IMR-90 (cell line): ENCODE measurements at regions not wholly inside any gene's neighbourhood (a gene's known extent, or its start where the extent isn't known, plus 50 kb on each side); places are given as distances from the start of the nearest gene placed in this dataset.

Experiments used
- BHLHE40 ChIP-seq: fragments of 150-350 bp; IDR thresholded peaks from 2 replicates; pipeline ENCODE4 v1.6.1; 2016; ENCODE audit warnings: mild to moderate bottlenecking, low read depth, low read length
- CEBPB ChIP-seq: IDR thresholded peaks from 2 replicates; pipeline ENCODE4 v1.6.1; 2012; ENCODE audit warnings: low read depth, low read length, improper control_type of control experiment
- CHD1 ChIP-seq: IDR thresholded peaks from 2 replicates; pipeline ENCODE4 v1.6.1; 2012; ENCODE audit warnings: low read depth, low read length, improper control_type of control experiment
- FOS ChIP-seq: fragments of 150-350 bp; IDR thresholded peaks from 2 replicates; pipeline ENCODE4 v1.6.1; 2016; ENCODE audit warnings: low read depth, low read length
- MAFK ChIP-seq: IDR thresholded peaks from 2 replicates; pipeline ENCODE4 v1.6.1; 2012; ENCODE audit warnings: low read depth, low read length, improper control_type of control experiment
- NFE2L2 ChIP-seq: fragments of 150-350 bp; IDR thresholded peaks from 2 replicates; pipeline ENCODE4 v1.6.1; 2016; ENCODE audit warnings: low read depth, mild to moderate bottlenecking, low read length
- POLR2A ChIP-seq: IDR thresholded peaks from 2 replicates; pipeline ENCODE4 v1.6.1; 2012; ENCODE audit warnings: mild to moderate bottlenecking, low read depth, low read length
- RAD21 ChIP-seq: IDR thresholded peaks from 2 replicates; pipeline ENCODE4 v1.6.1; 2012; ENCODE audit warnings: low read length, improper control_type of control experiment
- RCOR1 ChIP-seq: IDR thresholded peaks from 2 replicates; pipeline ENCODE4 v1.6.1; 2012; ENCODE audit warnings: mild to moderate bottlenecking, low read length, improper control_type of control experiment; ENCODE audit not compliant: insufficient replicate concordance
- RFX5 ChIP-seq: IDR thresholded peaks from 2 replicates; pipeline ENCODE4 v1.8.0; 2012; ENCODE audit warnings: low read depth, mild to moderate bottlenecking, low read length, moderate library complexity
- SMC3 ChIP-seq: fragments of 150-350 bp; IDR thresholded peaks from 2 replicates; pipeline ENCODE4 v1.6.1; 2016; ENCODE audit warnings: low read depth, mild to moderate bottlenecking, antibody characterized with exemption, low read length, moderate library complexity
- TF ChIP-seq, protein P1 (sequence below): conservative IDR thresholded peaks from 2 replicates; pipeline ENCODE4 v1.5.1; 2012; ENCODE audit warnings: mild to moderate bottlenecking, low read depth, low read length, improper control_type of control experiment
- TF ChIP-seq, protein P2 (sequence below): fragments of 150-350 bp; IDR thresholded peaks from 2 replicates; pipeline ENCODE4 v1.6.1; 2016; ENCODE audit warnings: low read depth, mild to moderate bottlenecking, low read length, moderate library complexity, borderline replicate concordance
- TF ChIP-seq, protein P3 (sequence below): fragments of 150-350 bp; IDR thresholded peaks from 2 replicates; pipeline ENCODE4 v1.6.1; 2017; ENCODE audit warnings: mild to moderate bottlenecking, antibody characterized with exemption, low read length, low read depth

DNA sequence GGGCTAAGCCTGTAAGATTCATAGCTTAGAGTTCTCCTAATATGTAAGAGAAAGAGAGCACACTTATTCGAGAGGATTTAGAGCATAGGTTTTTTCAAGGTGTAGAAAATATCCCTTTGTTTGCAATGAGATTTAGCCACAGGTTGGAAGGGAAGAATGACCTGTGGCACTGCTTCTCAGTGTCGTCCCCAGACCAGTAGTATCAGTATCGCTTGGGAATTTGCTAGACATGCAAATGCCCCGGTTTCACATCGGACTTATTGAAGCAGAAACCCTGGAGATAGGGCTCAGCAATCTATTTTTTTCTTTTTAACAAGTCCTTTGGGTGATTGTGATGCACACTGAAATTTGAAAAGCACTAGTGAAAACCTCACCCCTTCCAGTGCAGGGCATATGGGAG, 362.6 kb upstream of the C11orf87 start:
- TF ChIP-seq, protein P1, sequence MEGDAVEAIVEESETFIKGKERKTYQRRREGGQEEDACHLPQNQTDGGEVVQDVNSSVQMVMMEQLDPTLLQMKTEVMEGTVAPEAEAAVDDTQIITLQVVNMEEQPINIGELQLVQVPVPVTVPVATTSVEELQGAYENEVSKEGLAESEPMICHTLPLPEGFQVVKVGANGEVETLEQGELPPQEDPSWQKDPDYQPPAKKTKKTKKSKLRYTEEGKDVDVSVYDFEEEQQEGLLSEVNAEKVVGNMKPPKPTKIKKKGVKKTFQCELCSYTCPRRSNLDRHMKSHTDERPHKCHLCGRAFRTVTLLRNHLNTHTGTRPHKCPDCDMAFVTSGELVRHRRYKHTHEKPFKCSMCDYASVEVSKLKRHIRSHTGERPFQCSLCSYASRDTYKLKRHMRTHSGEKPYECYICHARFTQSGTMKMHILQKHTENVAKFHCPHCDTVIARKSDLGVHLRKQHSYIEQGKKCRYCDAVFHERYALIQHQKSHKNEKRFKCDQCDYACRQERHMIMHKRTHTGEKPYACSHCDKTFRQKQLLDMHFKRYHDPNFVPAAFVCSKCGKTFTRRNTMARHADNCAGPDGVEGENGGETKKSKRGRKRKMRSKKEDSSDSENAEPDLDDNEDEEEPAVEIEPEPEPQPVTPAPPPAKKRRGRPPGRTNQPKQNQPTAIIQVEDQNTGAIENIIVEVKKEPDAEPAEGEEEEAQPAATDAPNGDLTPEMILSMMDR: no peak
- TF ChIP-seq POLR2A (no peak), BHLHE40 (no peak), NFE2L2 (no peak), CHD1 (no peak), FOS (no peak), RFX5 (no peak), RAD21 (no peak), SMC3 (no peak), RCOR1 (no peak), MAFK (no peak), CEBPB (no peak)
- TF ChIP-seq, protein P2, sequence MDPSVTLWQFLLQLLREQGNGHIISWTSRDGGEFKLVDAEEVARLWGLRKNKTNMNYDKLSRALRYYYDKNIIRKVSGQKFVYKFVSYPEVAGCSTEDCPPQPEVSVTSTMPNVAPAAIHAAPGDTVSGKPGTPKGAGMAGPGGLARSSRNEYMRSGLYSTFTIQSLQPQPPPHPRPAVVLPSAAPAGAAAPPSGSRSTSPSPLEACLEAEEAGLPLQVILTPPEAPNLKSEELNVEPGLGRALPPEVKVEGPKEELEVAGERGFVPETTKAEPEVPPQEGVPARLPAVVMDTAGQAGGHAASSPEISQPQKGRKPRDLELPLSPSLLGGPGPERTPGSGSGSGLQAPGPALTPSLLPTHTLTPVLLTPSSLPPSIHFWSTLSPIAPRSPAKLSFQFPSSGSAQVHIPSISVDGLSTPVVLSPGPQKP: no peak
- TF ChIP-seq, protein P3, sequence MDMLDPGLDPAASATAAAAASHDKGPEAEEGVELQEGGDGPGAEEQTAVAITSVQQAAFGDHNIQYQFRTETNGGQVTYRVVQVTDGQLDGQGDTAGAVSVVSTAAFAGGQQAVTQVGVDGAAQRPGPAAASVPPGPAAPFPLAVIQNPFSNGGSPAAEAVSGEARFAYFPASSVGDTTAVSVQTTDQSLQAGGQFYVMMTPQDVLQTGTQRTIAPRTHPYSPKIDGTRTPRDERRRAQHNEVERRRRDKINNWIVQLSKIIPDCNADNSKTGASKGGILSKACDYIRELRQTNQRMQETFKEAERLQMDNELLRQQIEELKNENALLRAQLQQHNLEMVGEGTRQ: no peak
